Iris pigment epithelial cell (primary cell): ENCODE measurements at regions not wholly inside any gene's neighbourhood (a gene's known extent, or its start where the extent isn't known, plus 50 kb on each side); places are given as distances from the start of the nearest gene placed in this dataset.
A peak's percentile ranks its signal among the peaks of the same experiment; 100 is the strongest.

Source experiments
- DNase-seq: peaks from one replicate; pipeline ENCODE4 v3.0.0-alpha.2; 2011; ENCODE audit warnings: low read depth

DNA sequence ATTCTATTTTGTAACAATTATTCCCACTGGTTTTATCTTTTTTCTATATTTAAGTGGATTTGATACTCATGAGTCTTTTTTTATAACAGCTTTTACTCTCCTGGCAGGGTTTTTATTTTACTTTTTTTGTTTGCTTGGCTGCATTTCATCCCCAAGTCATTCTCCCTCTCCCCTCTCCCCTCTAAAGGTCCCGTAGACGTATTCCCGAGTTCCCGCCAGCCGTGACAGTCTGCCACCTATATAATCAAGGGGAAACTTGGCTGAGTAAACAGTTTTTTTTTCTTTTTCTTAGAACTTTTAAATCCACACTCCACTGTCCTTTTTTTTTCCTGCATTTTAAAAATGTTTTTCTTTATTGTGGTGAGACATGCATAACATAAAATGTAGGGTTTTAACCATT lies 433.1 kb upstream of the HS6ST1 start:
- DNase-seq = no peak

DNA sequence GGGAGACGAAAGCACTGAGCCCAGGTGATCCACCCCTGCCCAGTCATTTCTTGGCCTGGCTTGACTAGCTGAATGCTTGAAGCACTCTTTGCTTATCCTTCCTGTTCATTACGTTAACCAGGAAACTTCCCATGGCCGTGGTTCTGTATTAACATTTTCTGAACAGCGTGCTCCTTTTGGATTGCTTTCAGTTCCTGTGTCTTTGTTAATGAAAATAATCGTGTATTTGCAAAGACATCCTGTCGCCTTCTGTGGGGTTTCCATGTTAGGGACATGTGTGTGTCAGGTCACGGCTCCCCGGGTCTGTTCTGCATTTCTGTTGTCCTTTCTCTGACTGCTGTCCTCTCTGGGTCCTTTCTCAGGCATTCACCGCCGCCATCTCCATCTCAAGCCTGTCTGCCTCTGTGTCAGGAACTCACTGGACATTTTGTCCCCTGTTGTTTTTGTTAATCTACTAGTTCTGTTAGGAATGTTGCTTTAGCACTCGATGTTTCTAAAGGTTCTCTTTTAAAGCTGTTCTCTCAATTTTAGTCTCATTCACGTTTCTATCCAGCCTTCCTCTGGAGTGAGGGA lies 434.1 kb upstream of the HS6ST1 start:
- DNase-seq = no peak

DNA sequence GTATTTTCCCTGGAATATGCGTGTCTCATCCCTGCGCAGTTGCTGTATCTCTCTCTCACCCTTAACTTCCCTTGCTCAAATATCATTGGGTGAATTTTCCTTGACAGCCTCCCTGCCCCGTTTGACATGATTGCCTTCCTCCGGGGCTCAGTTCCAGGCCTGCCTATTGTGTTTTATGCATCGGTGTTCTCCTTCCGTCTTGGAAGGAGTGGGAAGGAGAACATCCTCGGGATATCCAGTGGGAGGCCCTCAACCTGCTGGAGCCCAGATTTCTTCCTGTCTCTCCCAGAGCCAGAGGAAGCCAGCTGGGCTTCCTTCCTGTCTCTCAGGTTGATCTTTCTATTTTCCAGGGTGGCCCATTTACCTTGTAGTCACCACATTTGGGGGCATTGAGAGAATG lies 434.7 kb upstream of the HS6ST1 start:
- no peak for DNase-seq

DNA sequence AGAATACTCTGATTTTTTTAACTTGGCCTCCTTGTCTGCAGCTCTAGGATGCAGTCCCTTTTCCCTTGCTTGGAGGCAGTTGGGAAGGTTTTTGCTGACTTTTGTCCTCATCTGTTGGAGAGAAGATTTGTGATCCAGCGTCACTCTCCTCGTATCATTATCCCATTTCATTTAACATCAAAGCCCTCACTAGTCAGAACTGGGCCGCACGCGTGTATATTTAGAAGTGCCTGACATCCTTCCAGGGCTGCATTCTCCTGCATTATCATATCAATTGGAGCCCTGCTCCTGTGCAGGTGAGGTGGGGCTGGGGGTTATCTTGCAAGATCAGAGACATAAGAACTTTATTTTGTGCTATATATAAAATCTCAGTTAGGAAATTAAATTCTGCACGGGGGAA lies 435.1 kb upstream of the HS6ST1 start:
- no peak for DNase-seq

DNA sequence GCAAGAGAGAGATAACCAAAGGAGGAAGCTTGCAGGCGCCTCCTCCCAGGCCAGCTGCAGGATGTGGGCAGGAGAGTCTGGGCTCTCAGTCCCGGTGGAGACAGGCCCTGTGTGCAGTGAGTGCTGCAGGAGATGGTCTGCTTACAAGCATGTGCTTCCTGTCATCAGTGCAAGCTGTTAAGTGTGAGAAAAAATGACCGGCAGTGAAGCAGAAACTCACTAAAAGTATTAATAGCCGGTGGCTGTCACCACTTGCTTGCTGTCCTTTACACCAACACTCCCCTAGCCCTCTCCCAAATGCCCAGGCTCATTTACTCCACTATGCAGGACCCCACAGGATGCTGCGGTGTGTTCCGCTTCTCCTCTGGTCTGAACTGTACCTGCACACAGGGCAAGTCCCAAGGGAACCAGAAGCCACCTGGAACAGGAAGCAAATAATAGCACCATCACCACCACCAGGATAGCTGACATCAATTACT lies 435.6 kb upstream of the HS6ST1 start:
- DNase-seq = peak; percentile 67

DNA sequence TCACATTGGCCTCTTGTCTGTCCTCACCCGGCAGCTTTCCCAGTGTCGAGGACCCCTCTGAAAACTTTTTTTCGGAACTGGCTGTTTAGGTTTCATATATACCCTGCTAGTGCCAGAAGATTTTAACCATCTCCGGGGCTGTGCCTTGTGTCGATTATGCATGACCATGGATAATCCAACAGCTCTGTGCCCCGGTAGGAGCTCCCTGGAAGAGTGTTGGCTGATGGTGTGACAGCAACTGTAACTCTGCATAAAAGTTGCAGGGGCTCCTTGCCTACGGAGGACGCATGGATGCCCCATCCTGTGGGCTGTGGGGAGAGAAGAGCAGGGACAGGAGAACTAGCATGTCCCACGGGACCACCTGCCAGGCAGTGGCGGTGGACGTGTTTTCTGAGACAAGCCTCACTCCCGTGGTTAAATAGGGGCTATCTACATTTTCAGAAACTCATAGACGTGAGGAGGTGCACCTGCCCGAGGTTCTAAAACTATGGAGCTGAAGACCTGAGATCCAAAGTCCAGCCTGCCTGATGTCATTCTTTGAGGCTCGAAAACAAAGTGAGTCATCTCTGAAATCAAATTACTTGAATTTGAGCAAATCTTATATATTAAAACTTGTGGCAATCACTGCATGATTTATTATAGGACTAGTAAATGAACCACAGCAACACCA lies 437.2 kb upstream of the HS6ST1 start:
- no peak for DNase-seq

DNA sequence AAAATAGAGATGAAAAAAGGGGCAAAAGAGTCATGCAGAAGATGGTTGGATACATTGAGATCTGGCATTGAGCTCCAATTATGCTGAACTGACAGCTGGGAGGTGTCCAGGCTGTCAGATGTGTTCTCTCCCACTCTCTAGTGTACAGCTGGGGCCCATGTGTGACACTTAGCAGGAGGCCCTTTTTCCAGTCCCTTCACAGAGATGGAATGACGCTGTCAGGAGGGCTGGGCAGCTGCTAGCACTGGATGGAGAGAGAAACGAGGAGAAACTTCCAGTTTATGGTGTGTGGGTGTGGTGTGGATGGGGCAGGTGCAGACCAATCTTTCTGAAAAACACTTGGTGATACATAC lies 437.7 kb upstream of the HS6ST1 start:
- no peak for DNase-seq

DNA sequence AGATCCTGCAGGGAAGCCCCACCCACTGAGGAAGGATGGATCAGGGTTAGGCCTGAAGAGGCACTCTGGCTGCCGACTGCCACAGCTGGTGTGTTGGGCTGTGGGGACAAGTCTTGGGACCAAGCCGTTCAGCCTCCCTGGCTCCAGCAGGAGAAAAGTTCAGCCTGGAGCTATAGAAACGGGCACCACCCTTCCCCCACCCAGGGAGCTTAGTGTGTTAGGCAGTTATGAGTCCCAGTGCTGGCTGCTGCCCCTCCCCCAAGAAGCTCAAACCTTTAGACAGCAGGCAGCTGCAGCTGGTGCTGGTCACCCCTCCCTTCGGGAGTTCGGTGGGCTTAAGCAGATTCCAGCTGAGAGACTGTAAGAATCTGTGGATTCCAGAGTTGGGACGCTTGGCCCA lies 447.1 kb upstream of the HS6ST1 start:
- no peak for DNase-seq

DNA sequence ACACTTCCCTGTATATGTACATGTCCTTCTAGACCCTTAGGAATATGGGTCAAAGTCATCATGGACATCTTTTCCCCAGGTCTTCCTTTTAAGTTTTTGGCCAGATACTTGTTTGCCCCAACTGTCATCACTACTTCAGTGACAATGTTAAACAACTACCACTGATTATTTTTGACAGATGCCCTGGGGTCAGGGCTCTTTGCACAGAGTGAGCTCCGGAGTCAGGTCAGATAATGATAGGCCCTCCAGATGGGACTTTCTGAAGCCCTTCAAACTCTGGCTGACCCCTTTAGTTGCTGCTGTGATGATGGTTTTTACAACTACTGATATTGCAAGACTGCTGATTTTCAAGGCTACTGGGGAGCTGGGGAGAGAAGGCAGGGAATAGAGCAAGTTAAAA lies 449.4 kb upstream of the HS6ST1 start:
- no peak for DNase-seq

DNA sequence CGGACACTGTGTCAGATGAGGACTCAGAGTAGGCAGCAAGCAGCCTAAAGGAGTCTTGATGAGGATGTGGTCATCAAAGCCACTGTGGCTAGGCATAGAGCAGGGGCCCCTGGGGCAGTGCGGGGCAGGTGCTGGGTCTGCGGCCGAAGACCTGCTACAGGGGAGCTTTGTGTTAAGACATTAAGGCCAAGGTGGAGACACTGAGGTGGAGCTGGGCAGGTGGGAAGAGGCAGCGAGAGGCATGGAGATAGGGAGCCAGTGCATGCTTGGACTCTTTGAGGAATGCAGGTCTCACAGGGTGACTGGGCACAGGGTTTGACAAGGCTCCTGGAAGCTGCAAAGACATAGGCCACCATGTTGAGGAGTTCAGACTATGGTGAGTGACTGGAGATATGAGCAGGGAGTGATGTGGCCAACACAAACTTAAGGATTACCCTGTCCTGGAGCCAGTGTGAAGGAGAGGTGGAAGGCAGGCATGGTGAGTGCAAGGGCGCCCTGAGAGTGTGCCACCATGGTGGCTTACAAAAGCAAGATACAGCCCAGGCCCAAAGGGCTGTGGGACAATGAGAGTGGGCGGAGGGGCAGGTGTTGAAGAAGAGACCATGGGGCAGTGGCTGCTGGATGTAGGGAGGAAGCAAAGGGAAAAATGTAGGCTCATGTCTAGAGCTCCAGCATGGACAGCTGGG lies 450.9 kb upstream of the HS6ST1 start:
- no peak for DNase-seq

DNA sequence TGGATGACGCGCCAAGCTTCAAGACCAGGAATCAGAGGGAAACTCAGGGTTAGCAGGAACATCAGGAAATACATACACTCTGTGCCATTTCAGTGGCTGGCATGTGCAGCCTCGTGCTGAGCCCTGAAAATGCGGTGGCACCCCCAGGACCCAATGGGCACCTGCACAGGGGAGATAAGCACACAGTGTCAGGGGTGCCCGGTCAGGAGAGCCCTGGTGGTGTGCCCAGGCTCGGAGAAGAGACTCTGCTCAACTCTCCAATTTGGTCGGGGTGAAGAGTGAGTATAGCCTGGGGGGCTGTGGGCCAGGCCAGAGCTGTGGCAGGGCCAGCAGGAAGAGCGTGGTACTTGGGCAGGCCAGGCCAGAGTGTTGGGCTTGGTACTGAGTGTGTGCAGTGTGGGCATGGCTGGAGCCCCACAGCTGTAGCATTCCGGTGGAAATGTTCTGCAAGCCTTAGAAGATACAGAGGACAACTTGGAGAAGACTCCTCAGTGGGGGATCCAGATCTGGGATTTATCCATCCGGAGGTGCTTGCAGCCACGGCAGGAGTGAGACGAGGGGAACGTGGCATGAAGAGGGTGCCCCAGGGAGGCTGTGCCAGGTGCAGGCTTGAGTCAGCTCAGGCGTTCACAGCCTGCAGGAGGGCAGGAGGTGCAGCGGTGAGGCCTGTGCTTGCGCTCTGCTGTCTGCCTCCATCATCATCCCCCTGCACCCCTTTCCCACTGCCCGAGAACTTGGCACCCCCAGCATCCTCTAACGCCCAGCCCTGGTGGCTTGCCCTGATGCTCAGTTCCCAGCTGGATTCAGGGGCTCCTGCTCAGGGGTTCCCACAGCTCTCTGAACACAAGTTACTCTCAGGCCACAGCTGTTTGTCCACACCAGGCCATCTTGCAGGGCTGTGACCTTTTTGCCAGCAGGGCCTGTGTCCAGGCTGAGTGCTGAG lies 451.7 kb upstream of the HS6ST1 start:
- no peak for DNase-seq

DNA sequence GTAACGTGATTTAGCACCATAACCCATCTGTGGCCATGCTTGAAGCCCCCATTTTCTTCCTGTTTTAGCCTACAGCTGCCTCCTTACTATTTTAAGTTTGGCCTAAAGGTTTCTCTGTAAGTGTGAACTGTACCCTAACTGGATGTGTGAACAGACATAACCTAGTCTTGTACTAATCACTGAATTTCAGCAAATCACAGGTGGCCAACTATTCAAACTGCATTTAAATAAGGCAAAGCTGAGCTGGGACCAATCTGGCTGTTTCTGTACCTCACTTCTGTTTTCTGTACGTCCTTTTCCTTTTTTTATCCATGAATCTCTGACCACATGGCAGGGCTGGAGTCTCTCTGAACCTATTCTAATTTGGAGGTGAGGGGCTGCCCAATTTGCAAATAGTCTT lies 452.7 kb upstream of the HS6ST1 start:
- no peak for DNase-seq

DNA sequence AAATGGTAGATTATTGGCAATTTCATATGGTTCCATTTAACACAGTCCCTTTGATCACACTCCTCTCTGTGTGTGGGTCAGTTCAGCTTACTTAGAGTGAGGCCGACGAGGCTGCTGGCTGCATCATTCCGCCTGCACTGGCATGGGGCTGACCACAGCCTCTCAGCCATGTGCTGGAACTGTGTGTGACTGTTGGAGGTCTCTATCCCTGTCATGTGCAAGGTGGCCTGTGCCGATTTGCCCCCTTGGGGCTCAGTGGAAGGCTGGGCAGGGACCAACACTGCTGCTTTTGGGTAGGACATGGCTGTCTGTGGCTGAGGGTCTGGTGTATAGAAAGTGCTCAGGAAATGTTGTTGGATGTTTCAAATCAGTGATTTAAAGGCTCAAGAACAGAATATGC lies 454.0 kb upstream of the HS6ST1 start:
- DNase-seq = no peak

DNA sequence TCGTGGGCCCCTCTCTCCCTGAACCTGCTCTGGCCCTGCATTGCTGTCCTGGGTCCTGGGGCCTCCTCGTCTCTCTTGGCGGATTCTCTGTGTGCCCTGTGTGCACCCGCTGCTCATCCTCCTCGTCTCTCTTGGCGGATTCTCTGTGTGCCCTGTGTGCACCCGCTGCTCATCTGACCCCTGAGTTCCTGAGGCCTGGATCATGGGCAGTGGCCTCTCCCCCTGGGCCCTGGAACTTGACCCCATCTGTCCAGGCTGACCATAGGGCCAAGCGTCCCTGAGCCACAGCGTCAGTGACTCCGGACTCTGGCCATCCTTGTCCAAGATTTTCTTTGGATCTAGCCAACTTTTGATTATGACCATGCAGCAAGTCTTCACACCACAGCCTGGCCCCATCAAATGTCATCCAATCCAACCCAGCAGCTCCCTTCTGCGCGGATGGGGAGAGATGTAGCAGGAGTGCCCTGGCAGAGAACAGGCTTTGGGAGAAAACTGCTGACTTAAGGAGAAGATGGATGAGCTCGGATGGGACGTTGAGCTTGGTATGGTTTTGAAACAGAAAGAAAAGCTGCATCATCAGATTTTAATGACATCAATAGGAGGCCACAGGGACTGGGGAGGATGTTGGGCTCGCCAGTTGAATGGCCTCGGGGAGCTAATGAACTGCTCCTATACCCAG lies 455.1 kb upstream of the HS6ST1 start:
- no peak for DNase-seq

DNA sequence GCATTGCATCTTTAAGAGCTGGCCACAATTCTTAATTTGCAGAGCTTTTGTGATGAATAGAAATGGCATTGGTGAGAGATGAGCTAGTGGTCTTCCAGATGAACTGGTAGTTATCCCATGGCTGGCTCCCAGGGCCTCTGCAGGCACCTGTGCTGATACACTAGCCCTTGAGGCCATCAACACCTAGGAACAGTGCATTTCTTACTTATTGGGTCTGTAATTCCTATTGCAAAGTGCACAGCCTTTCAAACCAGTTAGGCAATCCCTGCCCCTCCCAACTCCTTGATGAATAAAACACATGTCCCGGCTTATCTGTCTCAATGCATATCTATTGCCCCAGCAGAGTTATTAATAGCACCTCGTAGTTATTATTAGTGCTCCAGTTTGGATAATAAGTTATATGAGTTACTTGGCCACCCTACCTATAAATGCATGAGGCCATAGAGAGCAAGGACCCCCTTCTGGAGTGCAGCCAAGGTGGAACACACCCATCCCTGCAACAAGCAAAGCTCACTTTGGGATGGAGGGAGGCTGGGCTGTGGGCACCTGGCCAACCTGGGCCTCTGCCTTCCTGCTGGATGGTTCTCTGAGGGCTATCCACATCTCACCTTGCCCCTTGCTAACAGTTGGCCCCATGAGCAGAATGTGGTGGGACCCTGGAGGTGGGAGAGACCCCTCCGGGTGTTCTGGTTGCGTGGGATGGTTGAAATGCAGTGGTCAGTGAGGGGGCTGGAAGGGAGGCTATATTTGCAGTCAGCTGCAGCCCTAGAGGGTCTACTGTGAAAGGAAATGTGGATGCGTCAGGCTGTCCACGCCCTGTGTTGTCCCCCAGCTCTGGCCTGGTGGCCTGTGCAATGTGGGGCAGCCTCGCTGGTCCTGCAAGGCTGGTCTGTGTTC lies 455.9 kb upstream of the HS6ST1 start:
- DNase-seq = no peak

DNA sequence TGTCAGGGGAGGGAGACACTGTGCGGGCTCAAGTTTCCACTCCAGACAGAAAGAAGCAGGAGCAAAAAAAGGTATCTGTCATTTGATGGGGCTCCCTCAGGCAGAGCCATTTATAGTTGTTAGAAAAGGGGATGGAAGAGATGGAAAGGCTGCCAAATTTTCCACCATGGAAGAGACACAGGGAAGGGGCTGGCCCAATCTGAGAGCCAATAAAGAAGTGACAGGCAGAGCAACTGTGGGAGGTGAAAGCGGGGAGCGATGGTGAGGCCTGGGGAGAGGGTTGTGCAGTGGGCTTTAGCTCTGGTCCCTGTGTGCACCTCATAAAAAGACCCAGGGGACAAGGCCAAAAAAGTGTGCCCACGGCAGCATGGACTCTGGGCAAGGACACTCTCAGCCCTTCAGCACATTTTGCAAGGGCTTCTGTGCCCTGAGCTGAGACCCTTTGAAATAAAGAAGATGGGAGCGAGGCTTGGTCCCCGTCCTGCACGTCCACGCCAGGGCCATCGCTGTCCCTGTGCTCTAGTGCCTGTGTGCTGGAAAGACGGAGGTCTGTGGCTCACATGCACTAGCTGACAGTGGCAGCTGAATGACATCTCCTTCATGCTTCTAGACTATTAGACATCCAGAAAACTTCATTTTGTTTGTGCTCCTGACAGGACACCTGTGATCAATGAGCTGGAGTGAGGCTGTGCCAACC lies 456.7 kb upstream of the HS6ST1 start:
- DNase-seq = no peak

DNA sequence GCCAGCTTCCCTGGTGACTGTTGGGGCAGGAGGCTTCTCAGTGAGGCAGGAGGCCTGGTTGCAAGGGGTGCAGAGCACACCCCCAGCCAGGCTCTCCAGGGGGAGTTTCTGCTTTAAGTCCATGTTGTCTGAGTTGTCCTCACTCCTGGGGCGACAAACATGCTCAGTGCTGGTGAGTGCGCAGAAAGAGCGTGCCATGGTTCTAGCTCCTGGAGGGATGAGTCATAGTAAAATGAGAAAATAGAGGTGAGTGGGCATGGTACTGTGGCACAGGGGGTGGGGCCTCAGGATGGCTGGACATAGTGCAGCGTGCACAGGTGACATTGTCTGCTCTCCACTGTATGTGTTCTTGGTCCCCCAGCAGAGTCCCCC lies 457.2 kb upstream of the HS6ST1 start:
- no peak for DNase-seq

DNA sequence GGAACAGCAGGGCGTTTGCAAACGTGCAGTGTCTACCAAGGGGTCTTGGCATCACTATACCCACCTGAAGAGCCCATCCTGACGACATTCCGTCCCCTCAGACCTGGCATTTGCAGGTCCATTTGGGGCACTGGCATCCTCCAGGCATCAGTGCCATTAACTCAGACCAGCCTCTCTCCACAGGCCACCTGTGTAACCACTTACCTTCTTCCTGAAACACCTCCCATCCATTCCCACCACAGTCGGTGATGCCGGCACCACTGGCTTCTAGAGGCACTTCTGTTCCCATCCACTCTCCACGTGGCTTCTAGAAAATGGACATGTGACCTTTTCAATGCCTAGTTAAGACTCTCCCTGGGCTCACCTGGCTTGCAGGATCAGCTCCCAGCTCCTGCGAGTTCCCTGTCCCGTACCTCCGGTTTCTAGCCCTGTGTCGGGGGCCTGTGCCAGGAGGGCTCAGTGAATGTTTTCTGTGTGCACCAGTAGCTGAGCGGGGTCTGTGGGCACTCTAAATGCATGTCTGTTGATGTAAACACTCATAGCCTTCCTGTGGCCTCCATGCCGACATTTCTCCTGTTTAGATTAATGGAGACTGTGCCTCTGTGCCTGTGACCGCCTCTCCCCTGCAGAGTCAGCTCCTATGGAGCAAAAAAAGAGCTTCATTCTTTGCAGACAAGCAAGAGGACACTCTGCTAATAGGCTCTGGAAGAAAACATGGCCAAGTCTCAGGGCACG lies 458.0 kb upstream of the HS6ST1 start:
- no peak for DNase-seq

DNA sequence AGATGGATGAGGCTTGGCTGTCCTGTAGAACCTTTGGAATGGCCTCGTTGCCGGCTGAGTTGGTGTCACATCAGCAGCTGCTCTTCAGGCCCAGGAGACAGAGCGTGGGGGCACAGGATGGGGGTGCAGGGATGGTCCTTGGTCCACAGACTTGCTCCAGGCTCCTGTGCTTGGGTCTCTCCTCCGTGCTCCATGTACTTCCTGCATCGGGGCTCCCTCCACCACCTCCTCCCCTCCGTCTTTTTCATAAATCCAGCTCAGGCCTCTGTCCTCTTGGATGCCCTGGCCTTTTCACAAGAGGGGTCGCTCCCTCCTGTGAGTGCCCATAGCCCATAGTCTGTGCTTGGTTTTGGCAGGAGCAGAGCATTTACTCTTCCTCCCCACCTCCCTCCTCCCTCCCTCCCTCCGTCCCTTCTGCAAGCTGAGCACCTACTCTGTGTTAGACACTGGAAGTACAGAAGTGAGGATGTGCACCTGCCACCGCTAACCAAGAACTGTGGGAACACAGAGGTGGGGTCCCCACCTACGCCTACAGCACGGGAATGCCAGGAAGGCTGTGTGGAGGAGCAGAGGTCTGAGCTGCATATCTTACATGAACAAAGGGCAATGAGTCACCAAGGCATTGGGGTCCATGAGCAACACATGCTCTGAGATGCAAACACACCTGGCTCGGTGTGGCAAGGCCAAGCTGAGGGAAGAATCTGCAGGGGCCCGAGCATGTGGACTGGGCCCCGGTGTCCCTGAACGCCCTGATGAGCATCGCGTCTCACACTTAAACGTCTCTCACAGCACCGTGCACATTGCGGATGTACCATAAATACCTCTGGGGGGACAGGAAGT lies 458.7 kb upstream of the HS6ST1 start:
- DNase-seq = no peak
